Osteoblast (primary cell): ENCODE measurements at regions not wholly inside any gene's neighbourhood (a gene's known extent, or its start where the extent isn't known, plus 50 kb on each side); places are given as distances from the start of the nearest gene placed in this dataset.

Experiments
- DNase-seq: peaks from one replicate; pipeline ENCODE4 v3.0.0; 2011; ENCODE audit warnings: low spot score, mixed read lengths; ENCODE audit not compliant: insufficient read length; ENCODE audit errors: missing footprints
- H2AFZ ChIP-seq: 2 replicates; pipeline ENCODE4 v1.6.0; 2011; ENCODE audit warnings: mild to moderate bottlenecking, low read length
- H3K27ac ChIP-seq: 2 replicates; pipeline ENCODE4 v1.5.1; 2011; ENCODE audit warnings: mild to moderate bottlenecking, low read depth, low read length, moderate library complexity
- H3K27me3 ChIP-seq: 2 replicates; pipeline ENCODE4 v1.6.0; 2012; ENCODE audit warnings: mild to moderate bottlenecking, control low read depth, inconsistent platforms, low read length, moderate library complexity; ENCODE audit not compliant: insufficient read depth
- H3K36me3 ChIP-seq: 2 replicates; pipeline ENCODE4 v1.5.1; 2011; ENCODE audit warnings: mild to moderate bottlenecking, low read length, control low read depth, moderate library complexity; ENCODE audit not compliant: insufficient read depth
- H3K4me1 ChIP-seq: 2 replicates; pipeline ENCODE4 v1.5.1; 2011; ENCODE audit warnings: mild to moderate bottlenecking, low read length, control low read depth, moderate library complexity; ENCODE audit not compliant: insufficient read depth
- H3K4me2 ChIP-seq: 2 replicates; pipeline ENCODE4 v1.6.0; 2011; ENCODE audit warnings: mild to moderate bottlenecking, low read length; ENCODE audit not compliant: insufficient read depth
- H3K4me3 ChIP-seq: fragments of 200-600 bp; sonication (generic); 3 replicates; pipeline ENCODE4 v1.5.1; 2012; ENCODE audit warnings: mild to moderate bottlenecking, low read length, inconsistent platforms; ENCODE audit not compliant: insufficient read depth
- H3K79me2 ChIP-seq: 2 replicates; pipeline ENCODE4 v1.6.0; 2012; ENCODE audit warnings: mild to moderate bottlenecking, low read length, control low read depth, inconsistent platforms; ENCODE audit not compliant: insufficient read depth
- H3K9me3 ChIP-seq: 2 replicates; pipeline ENCODE4 v1.5.1; 2011; ENCODE audit warnings: low read depth, low read length, control low read depth
- H4K20me1 ChIP-seq: 2 replicates; pipeline ENCODE4 v1.6.0; 2012; ENCODE audit warnings: mild to moderate bottlenecking, low read length, control low read depth; ENCODE audit not compliant: insufficient read depth
- TF ChIP-seq, protein P1 (sequence below): IDR thresholded peaks from 2 replicates; pipeline ENCODE4 v1.5.1; 2011; ENCODE audit warnings: mild to moderate bottlenecking, low read depth, low read length, moderate library complexity; ENCODE audit errors: extremely low read depth

DNA sequence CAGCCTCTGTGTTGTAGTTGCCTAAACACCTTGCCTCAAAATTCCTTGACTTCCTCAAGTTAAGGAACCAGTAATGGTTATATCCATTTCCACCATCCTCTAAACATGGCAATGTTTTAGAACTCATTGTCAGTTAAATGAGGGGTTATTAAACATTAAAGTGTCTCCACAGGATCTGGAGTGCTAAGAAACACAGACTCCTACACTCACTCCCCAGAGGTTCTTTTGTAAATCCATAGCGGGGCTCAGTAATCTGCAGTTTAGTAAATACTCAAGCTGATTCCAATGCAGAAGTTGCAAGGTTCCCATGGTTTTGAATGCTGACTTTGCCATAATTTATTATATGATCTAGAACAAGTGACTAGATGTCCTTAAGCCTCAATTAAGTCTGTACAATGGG lies 245.5 kb downstream of the GPAT3 start:
- Histone ChIP-seq H2AFZ (no peak overlapping the region), H3K4me3 (no peak overlapping the region), H3K4me2 (no peak overlapping the region), H3K36me3 (no peaks in the 10 kb centered on the region), H4K20me1 (no peaks in the 10 kb centered on the region), H3K79me2 (no peaks in the 10 kb centered on the region), H3K4me1 (no peaks in the 10 kb centered on the region), H3K9me3 (no peaks in the 10 kb centered on the region), H3K27ac (no peak overlapping the region), H3K27me3 (no peaks in the 10 kb centered on the region)
- TF ChIP-seq, protein P1, sequence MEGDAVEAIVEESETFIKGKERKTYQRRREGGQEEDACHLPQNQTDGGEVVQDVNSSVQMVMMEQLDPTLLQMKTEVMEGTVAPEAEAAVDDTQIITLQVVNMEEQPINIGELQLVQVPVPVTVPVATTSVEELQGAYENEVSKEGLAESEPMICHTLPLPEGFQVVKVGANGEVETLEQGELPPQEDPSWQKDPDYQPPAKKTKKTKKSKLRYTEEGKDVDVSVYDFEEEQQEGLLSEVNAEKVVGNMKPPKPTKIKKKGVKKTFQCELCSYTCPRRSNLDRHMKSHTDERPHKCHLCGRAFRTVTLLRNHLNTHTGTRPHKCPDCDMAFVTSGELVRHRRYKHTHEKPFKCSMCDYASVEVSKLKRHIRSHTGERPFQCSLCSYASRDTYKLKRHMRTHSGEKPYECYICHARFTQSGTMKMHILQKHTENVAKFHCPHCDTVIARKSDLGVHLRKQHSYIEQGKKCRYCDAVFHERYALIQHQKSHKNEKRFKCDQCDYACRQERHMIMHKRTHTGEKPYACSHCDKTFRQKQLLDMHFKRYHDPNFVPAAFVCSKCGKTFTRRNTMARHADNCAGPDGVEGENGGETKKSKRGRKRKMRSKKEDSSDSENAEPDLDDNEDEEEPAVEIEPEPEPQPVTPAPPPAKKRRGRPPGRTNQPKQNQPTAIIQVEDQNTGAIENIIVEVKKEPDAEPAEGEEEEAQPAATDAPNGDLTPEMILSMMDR = no peak
- DNase-seq = no peak

DNA sequence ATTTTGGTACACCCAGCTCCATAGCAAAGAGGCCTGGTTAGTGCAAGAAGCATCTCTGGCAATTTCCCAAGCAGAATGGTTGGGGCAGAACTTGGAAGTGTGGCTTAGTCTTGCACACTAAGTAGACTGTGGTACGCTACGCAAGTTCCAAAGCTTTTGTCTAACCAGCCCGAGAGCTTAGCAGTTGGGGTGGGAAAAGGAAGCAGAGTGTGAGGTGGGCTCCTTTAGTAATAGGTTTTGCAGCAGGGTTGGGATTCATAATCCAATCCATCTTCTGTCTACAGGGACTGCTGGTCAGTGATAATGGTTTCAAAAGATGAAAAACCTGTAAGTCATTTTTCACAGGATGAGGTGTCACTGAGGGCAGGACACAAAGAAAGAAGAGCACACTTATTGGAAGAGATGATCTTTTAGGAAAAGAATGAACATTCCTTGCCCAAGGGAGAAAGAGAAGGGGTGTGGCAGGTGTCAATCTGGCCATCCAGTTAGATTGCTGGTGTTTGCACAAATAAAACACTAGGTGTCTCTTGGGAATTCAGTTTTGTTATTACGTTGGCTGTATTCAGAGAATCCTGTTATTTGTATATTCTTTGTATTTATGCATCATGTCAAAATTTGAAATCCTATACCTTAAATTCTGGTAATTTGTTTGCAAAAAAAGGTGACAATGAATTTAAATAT lies 244.3 kb downstream of the GPAT3 start:
- TF ChIP-seq, protein P1 = no peak
- no peak overlapping the region for H2AFZ ChIP-seq
- H3K4me3 ChIP-seq = no peak overlapping the region
- no peak overlapping the region for H3K27ac ChIP-seq
- no peaks in the 10 kb centered on the region for H3K79me2 ChIP-seq
- no peaks in the 10 kb centered on the region for H3K36me3 ChIP-seq
- no peak for DNase-seq
- H3K4me2 ChIP-seq = no peak overlapping the region
- H3K4me1 ChIP-seq = no peaks in the 10 kb centered on the region
- H3K27me3 ChIP-seq = no peaks in the 10 kb centered on the region
- H3K9me3 ChIP-seq = no peaks in the 10 kb centered on the region
- H4K20me1 ChIP-seq = no peaks in the 10 kb centered on the region

DNA sequence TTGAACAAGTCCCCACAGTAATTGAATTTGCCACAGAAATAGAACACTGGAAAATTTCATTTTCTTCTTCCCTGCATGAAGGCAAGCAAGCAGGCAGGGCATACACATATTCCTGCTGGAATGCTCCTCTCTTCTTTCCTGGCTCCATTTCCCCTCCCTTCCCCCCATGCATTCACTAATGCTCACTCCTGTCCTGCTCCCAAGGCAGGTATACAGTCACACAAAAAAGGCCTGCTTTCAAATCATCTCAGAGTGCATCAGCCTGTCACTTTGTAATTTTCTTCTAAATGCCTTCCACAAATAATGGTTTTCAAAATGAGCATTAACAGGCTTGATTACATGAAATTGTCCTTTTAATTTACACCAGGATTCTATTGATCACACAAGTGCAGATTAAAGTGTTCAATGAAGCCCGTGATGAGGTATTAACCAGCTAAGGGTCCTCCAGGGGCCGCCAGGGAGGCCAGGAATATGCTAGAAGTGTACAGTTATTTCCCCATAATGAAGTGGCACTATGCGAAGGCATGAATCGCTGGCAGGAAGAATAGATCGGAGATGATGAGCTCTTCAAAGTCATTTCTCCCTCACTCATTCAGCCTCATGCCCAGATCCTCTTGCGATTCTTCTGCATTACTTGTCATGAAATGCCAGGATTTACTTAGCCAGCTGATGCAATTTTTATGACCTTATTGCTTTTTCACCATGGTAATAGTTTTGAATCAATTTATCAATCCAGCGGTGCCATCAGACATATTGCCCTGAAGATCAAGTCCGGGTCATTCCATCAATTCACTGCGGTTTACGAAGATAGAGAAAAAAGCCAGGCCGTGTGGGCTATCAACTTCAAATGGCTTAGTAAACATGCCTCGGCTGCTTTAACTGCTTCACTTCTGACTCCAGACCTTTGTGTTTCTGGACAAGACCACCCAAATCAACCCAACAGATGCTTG lies 243.5 kb downstream of the GPAT3 start:
- H3K36me3 ChIP-seq = no peaks in the 10 kb centered on the region
- H3K4me2 ChIP-seq = no peak overlapping the region
- H3K79me2 ChIP-seq = no peaks in the 10 kb centered on the region
- no peaks in the 10 kb centered on the region for H3K4me1 ChIP-seq
- no peak overlapping the region for H3K4me3 ChIP-seq
- H3K27me3 ChIP-seq = no peaks in the 10 kb centered on the region
- TF ChIP-seq, protein P1 = no peak
- H3K9me3 ChIP-seq = no peaks in the 10 kb centered on the region
- DNase-seq = no peak
- no peaks in the 10 kb centered on the region for H4K20me1 ChIP-seq
- no peak overlapping the region for H3K27ac ChIP-seq
- no peak overlapping the region for H2AFZ ChIP-seq

DNA sequence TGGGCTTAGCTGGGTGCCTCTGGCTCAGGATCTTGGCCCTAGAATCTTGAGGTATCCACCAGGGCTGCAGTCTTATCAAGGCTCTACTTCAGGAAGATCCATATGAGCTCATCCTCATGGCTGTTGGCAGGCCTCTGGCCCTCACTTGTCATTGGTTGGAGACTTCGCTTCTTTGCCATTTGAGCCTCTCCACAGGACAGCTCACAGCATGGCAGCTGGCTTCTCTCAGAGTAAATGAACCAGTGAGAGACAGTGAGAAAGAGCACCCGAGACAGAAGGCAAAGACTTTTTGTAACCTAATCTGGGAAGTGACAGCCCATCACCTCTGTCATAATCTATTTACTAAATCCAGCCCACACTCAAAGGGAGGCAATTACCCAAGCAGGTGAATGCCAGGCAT lies 236.8 kb downstream of the GPAT3 start:
- Histone ChIP-seq H4K20me1 (no peaks in the 10 kb centered on the region), H3K27ac (no peak overlapping the region), H3K4me2 (no peak overlapping the region), H3K27me3 (no peaks in the 10 kb centered on the region), H3K79me2 (no peaks in the 10 kb centered on the region), H3K4me3 (no peak overlapping the region), H3K4me1 (no peaks in the 10 kb centered on the region), H2AFZ (no peak overlapping the region), H3K36me3 (no peaks in the 10 kb centered on the region), H3K9me3 (no peaks in the 10 kb centered on the region)
- no peak for DNase-seq
- TF ChIP-seq, protein P1 = no peak
